HG02678 (cell line): ENCODE measurements at regions not wholly inside any gene's neighbourhood (a gene's known extent, or its start where the extent isn't known, plus 50 kb on each side); places are given as distances from the start of the nearest gene placed in this dataset.
A peak's percentile ranks its signal among the peaks of the same experiment; 100 is the strongest.
"Not testable (repeated sequence)": the region's sequence is repeated elsewhere in the genome, so short reads cannot be mapped to it uniquely, and the experiment has no call there.

Source experiments
- ATAC-seq: cut with Tn5 transposase; IDR thresholded peaks from one replicate; pipeline ENCODE4 v1.9.1; 2021; ENCODE audit warnings: mild to moderate bottlenecking, moderate library complexity; ENCODE audit not compliant: unreplicated experiment

DNA sequence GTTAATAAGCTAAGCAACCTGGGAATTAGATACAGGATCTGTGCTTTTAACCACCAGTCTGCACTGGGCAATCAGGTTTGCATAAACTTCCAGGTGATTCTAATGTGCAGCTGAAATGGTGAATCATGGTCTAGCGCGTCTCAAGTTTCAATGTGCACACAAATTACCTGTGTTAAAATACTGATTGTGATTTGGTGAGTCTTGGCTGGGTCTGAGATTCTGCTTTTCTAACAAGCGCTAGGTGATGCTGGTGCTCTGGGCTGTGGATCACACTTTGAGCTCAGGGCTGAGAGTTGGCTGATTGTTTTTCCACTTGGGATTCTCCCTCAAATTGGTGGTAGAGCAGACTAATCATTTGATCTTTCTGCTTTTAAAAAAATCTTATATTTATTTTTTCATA lies 124.8 kb downstream of the C12orf75 start:
- ATAC-seq, result no peak

DNA sequence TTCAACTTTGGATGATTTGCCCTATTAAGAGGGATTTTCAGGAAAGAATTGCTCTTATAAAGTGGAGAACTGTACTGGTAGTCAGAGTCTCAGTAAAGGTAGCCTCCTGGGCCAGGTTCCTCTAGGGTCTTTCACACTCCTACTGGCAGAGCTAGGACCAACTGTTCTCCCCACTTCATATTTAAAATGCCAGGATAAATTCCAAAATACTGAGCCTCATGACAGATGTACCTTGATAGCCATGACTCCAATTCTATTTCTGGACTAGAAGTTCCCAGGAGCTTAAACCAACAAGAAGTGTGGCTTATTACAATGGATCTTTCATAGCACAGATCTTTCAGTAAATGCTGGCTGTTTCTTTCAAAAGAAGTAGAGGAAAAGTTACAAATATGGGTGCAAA lies 126.5 kb downstream of the C12orf75 start:
- ATAC-seq, result no peak

DNA sequence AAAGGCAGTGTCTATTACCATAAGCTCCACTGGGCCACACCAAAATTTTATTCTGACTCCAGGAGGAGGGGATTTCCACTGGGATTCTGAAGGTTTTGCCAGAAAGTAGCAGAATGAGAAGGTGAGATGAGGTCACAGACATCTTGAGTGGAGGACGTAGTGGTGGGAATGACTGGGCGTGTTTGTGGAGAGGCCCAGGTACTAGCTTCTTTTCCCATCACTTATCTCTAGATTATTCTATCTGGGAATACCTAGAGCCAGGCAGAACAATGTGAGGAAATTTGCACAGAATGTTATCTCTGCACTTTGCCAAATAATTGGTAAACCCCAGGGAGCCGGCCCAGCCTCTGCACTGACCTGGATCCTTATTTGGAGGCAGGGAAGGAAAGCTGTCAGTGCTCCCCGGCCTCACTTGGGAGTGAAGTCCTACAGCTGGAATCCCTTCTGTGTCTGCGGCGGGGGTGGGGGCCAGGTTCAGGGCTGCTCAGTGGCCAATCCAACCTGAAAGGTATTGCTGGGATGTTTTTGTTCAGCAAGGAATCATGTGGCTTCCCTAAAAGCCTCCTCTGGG lies 129.4 kb downstream of the C12orf75 start:
- ATAC-seq, result no peak

DNA sequence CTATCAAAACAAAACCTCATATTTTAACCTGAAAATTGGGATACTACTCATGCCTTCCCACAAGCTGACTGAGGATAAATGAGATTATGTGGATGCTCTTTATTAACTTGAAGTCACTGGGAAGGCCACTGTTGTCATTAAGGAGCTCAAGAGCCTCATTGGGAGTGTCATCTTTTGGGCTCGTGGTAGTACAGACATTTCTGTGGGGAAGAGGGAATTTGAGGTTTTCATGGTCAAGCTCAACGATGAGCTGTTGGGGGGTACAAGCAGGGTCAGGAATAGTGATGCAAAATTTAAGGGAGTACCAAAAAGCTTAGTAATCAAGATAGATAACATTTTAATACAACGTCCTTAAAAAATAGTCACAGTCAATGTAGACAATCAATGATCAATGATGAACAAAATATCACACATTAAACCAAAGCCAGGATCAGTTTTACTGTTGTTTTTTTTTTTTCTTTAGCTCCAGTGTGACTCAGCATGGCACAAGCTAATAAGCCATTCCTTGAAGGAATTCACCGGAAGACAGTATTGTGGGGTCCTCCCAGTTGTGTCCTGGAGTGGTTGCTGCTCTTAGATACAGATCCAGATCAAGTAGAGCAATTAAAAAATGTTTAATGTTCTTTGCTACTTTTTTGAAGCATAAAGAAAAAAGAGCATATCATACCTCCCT lies 130.9 kb downstream of the C12orf75 start:
- no peak for ATAC-seq

GRCh38 chr12:105461944-105462762 lies 131.7 kb downstream of the C12orf75 start:
- ATAC-seq, result no peak

DNA sequence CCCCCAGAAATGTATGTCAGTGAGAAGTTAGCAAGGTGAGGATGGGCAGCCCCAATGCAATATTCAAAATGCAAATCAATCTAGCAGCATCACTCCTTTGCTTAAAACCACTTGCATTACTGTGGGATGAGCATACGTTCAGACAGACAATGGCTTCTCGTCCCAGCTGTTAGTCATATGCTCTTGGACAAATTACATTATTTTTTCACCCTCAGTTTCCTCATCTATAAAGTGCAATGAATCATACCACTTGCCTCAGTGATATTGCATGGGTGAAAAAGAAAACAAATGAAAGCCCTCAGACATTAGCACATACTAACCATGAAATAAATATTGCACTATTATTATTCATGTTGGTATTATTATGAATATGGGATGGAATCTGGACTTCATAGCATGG lies 132.3 kb downstream of the C12orf75 start:
- ATAC-seq, result no peak

DNA sequence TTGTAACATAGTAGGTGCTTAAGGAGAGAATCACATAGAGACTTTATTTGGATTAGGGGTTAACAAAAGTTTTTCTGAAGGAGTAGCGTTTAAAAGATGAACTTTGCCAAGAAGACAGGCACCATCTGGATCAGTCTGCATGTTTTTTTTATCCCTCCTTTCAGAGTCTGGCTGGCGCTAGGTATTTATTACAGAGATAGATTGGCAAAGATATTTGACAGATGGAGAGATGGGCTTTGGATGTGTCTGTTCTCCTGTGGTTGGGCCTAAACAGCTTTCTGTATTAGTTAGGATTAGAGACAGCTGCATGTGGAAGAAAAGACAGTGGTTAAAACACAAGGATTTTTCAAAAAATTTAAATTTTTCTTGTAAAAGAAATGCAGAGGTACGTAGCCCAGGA lies 133.9 kb downstream of the C12orf75 start:
- ATAC-seq, result no peak

DNA sequence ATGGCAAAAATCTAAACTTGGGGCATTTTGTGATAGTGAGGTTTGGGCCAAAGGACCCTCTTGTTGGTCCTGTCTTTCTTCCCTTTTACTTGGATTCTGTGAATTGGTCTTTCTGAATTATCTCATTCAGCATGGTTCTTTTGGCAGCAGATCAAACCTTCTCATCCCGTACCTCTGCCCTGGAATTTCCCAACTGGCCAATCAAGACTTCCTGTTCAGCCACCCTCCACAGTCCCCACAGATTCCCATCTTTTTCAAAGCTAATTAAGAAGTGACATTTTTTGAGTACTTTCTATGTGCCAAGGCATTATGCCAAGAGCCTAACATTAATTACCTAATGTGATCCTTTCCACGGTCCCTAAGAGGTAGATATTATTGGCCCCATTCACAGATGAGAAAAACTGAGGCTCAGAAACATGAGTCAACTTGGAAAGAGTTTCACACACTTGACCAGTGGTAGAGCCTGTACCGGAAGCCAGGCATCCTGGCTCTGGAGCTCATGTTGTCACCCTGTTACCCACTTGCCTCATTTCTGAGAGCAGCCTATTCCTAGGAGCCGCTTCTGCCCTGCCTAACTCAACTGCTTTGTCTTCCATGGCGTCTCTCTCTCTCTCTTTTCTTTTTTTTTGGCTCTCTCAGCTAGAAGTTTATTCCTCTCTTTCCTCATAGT lies 135.9 kb downstream of the C12orf75 start:
- no peak for ATAC-seq

DNA sequence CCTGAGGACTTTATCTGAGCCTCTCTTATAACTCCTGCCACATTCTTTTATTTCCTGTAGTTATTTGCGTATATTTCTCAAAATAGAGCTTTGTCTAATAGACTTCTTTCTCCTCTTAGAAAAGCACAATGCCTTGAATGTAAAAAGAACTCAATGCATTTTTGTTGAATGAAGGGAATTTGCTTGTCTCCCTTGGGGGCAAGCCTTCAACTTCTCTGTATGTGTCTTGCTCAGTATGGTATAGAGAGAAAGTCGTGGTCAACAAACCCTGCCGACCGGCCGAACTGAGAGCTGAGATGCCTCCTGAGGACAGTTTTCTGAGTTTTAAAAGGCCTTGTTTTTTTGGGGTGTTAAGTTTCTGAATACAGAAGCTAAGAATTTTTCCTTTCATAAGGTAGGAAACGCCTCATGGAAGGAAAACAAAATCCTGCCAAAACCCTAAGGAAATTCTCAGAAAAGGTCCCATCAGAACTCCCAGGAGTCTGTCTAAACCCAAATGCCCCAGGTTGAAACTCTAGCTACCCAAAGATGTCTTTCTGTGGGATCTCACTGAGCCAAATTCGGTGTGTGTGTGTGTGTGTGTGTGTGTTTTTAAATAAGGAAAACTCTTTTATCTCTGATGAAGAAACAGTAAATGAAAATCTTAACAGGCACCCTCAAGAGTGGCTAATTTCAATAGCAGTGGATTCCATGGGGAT lies 136.6 kb downstream of the C12orf75 start:
- ATAC-seq, result no peak

- no peak for ATAC-seq
Observed at GRCh38 chr12:105467710-105468366, 137.3 kb downstream of the C12orf75 start.

DNA sequence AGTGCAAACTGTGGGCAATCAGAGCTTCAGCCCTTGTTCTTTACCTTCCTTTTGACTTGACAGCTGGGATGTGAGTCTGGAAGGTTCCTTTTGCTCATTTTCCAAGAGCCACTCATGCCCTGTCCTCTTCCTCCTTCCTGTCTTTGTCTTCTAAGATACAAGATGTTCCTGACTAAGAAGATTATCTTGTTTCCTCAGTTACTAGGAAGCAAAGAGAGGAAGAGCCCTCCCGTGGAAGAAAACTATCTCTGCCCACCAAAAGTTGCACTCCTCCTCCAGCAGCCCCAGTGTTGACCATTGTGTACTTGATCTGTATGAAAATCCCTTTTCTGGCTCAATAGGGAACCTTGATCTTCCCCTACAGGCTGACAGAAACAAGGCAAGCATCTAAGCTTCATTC lies 138.0 kb downstream of the C12orf75 start:
- no peak for ATAC-seq

GRCh38 chr12:105469211-105469610 lies 138.7 kb downstream of the C12orf75 start:
- no peak for ATAC-seq

- ATAC-seq, result no peak
Observed at GRCh38 chr12:105469701-105470100, 139.2 kb downstream of the C12orf75 start.

GRCh38 chr12:105470102-105470501 lies 139.6 kb downstream of the C12orf75 start:
- ATAC-seq, result no peak

DNA sequence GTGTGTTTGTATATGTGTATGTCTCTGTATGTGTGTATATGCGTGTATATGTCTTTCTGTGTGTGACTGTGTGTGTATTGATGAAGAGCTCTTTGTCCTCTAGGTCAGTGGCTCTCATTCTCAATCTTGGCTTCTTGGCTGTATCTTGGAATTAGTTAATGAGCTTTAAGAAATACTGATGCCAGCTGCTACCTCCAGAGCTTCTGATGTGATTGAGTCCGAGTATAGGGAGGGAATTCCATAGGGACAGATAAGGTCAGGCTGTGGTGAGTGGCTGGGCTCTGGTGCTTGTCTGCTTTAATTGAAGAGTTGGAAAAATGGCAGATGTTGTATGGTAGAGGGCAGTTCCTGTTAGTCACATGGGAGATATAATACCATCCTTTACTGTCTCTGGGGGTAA lies 140.1 kb downstream of the C12orf75 start:
- ATAC-seq, result no peak

- no peak for ATAC-seq
Observed at GRCh38 chr12:105474672-105475071, 144.2 kb downstream of the C12orf75 start.

GRCh38 chr12:105476616-105477015 lies 146.1 kb downstream of the C12orf75 start:
- peak; percentile 52 for ATAC-seq

DNA sequence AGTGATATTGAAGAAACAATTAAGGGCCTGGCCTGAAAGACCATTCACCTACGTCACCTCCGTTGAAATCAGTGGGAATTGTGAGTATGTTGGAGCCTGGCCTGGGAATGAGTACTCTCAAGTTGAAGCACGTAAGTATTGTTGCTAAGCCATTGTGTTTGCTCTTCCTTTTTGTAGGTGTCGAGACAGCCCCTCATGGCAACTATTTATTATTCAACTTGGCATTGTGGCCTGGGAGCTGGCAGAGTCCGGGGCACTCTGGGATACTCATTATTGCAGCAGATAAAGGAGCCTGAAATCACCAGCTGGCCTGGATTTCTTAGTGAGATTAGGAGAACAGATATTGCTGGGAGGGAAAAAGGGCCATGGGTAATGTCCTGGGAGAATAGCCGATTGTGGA lies 147.4 kb downstream of the C12orf75 start:
- no peak for ATAC-seq

- ATAC-seq, result not testable (repeated sequence)
Observed at GRCh38 chr12:105478788-105479187, 148.3 kb downstream of the C12orf75 start.

DNA sequence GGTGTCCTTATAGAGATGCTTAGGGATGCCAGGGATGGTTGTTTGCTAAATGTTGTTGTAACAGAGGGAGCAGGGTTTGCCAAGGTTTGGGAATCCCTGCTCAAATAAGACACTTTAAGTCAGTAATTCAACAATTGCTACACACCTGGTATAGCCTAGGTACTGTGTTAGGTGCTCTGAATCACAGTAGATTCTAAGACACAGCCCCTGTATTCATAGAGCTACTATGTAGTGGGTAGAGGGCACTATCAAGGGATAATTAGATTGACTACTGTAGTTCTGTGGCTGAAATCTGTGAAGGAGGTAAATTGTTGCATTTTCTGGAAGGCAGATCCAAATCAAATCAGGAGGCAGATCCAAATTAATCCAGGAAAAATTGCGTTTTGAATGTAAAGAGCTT lies 149.2 kb downstream of the C12orf75 start:
- ATAC-seq, result no peak
